AG04450 (cell line): ENCODE measurements at regions not wholly inside any gene's neighbourhood (a gene's known extent, or its start where the extent isn't known, plus 50 kb on each side); places are given as distances from the start of the nearest gene placed in this dataset.

ENCODE experiments used
- CTCF ChIA-PET: fragments of 300-600, 350-600 bp; formaldehyde crosslinking; extraction: SDS; loops from one replicate; lab custom pipeline; 2022; ENCODE audit warnings: antibody characterized with exemption, inconsistent platforms; lab: Charles Lee
- POLR2A ChIA-PET: fragments of 350-600 bp; formaldehyde crosslinking; extraction: SDS; loops from one replicate; lab custom pipeline; 2021; ENCODE audit warnings: antibody characterized with exemption, inconsistent platforms; lab: Yijun Ruan, JAX
- DNase-seq: peaks from one replicate; pipeline ENCODE4 v3.0.0-alpha.2; 2011; ENCODE audit warnings: low read depth, low spot score
- H3K27ac ChIP-seq: one replicate; pipeline ENCODE4 v1.5.1; 2012; ENCODE audit warnings: low read depth, low read length, control low read depth
- H3K27me3 ChIP-seq: one replicate; pipeline ENCODE4 v1.6.0; 2012; ENCODE audit warnings: low read length; ENCODE audit not compliant: control insufficient read depth, insufficient read depth
- H3K4me3 ChIP-seq: 2 replicates; pipeline ENCODE4 v1.5.1; 2011; ENCODE audit warnings: mild to moderate bottlenecking, low read depth, low read length, control low read depth
- H3K9me3 ChIP-seq: 2 replicates; pipeline ENCODE4 v1.5.1; 2012; ENCODE audit warnings: low read length; ENCODE audit not compliant: control insufficient read depth, insufficient read depth
- TF ChIP-seq, protein P1 (sequence below): IDR thresholded peaks from 2 replicates; pipeline ENCODE4 v1.5.1; 2011; ENCODE audit warnings: low read depth, low read length, control low read depth, inconsistent platforms

DNA sequence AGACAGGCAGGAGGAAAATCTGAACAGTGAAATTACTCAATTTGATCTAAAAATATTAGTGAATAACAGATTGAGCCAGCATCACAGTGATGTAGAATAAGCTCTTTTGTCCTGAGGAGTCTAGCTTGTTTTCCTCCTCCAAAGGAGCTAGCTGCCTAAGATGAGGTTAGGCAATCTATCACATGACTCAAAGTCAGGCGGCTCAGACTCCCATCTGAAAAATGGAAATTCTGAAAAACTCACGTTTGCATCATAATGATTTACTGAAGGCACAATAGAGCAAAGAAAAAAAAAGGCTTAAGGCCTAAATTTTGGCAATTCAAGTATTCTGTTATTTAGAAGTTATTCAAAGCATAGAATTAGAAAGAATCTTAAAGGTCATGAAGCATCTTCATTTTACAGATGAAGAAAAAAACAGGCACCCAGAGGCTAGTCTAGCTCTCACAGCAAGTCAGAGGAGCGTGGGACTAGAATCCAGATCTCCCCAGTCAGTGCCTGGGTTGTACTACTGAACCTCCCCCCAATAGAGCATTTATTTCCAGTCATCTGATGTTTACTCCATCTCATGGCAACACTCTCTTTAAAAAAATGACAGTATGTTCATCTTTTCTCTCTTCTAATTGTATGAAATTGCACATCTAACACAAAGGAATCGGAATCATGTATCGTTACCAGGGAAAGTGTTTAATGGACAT is 62.5 kb upstream of the ATF3 start:
- Histone ChIP-seq H3K27ac (no peak overlapping the region), H3K9me3 (no peaks in the 10 kb centered on the region), H3K4me3 (no peak overlapping the region), H3K27me3 (peaks cover 4% of the 10 kb centered on the region)
- TF ChIP-seq, protein P1, sequence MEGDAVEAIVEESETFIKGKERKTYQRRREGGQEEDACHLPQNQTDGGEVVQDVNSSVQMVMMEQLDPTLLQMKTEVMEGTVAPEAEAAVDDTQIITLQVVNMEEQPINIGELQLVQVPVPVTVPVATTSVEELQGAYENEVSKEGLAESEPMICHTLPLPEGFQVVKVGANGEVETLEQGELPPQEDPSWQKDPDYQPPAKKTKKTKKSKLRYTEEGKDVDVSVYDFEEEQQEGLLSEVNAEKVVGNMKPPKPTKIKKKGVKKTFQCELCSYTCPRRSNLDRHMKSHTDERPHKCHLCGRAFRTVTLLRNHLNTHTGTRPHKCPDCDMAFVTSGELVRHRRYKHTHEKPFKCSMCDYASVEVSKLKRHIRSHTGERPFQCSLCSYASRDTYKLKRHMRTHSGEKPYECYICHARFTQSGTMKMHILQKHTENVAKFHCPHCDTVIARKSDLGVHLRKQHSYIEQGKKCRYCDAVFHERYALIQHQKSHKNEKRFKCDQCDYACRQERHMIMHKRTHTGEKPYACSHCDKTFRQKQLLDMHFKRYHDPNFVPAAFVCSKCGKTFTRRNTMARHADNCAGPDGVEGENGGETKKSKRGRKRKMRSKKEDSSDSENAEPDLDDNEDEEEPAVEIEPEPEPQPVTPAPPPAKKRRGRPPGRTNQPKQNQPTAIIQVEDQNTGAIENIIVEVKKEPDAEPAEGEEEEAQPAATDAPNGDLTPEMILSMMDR = no peak
- ChIA-PET CTCF (interaction anchor here (0.9 to 2.6 kb wide), 3 partner anchors 69 to 204 kb away, joined by 5 to 9 read pairs (median 5); no protein-coding TSS in a partner anchor), POLR2A (interaction anchor here (0.6 to 1.5 kb wide), 3 partner anchors 9 to 62 kb away, joined by 3 to 6 read pairs (median 4); partner anchors contain the start of gene ATF3)
- no peak for DNase-seq

DNA sequence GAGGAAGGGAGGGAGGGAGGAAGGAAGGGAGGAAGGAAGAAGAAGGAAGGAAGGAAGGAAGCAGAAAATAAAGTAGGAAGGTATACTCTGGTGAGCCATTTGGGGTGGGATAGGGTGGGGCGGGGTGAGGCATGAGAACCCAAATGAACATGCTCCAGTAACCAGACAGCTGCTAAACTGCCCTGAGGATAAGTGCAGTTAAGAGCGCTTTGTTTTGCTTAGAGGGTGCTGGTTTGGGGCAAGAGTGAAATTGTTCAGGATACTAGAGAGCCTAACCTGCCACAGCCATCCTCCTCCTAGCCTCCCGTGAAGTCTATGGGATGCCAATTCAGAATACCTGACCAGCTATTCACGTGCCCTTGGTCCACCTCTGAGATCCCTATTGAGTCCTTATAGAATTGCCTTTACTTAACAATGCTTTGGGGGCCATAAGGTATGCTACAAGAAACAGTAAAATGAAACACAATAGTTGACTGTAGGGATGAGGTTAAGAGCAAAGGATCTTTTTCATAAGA is 59.0 kb upstream of the ATF3 start:
- Histone ChIP-seq H3K4me3 (no peak overlapping the region), H3K9me3 (no peaks in the 10 kb centered on the region), H3K27me3 (peaks cover 7% of the 10 kb centered on the region), H3K27ac (no peak overlapping the region)
- no peak for DNase-seq
- TF ChIP-seq, protein P1 = no peak
- ChIA-PET POLR2A (no interaction called here), CTCF (interaction anchor here (0.8 kb wide), 1 partner anchor 72 kb away, joined by 4 read pairs; no protein-coding TSS in a partner anchor)

DNA sequence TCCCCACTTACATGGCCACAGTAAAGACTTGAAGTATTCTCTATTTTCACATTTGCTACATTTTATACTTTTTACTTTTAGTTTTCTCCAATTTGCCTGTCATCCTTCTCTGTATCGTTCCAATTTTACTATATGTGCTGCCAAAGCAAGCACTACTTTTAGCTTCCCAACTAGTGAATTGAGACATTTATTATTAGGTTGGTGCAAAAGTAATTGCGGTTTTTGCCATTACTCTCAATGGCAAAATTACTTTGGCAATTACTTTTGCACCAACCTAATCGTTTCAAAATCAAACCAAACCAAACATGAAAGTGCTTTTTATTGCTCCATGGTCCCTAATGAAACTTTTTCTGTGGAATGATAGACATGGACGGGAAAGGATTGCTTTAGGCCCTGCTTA is 56.6 kb upstream of the ATF3 start:
- no peak for DNase-seq
- TF ChIP-seq, protein P1 = no peak
- no peak overlapping the region for H3K27ac ChIP-seq
- CTCF ChIA-PET = interaction anchor here (1.9 kb wide), 1 partner anchor 75 kb away, joined by 4 read pairs; no protein-coding TSS in a partner anchor
- H3K9me3 ChIP-seq = no peaks in the 10 kb centered on the region
- no peak overlapping the region for H3K4me3 ChIP-seq
- POLR2A ChIA-PET = no interaction called here
- peaks cover 7% of the 10 kb centered on the region for H3K27me3 ChIP-seq

DNA sequence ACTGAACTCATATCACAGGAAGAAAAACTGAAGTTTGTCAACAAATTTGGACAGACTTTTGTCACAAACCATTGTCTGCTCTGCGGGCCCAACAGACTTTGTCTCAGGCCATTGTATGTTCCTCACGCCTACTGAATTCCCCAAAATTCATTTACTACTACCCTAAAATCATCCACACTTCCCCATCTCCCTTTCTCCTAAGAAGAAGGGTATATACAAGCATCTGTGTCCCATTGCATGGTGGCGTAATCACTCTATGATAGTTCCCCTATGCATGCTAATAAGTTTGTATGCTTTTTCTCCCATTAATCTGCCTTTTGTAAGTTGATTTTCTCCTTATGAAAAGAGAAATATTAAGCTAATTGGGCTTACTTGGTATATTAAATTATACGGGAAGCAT is 54.9 kb upstream of the ATF3 start:
- no peaks in the 10 kb centered on the region; the same call in 1 of the 2 replicates for H3K9me3 ChIP-seq
- ChIA-PET POLR2A (interaction anchor here (0.6 kb wide), 1 partner anchor 25 kb away, joined by 3 read pairs; no protein-coding TSS in a partner anchor), CTCF (no interaction called here)
- no peak overlapping the region for H3K4me3 ChIP-seq
- no peak overlapping the region for H3K27ac ChIP-seq
- DNase-seq = no peak
- TF ChIP-seq, protein P1 = no peak
- peaks cover 7% of the 10 kb centered on the region for H3K27me3 ChIP-seq

DNA sequence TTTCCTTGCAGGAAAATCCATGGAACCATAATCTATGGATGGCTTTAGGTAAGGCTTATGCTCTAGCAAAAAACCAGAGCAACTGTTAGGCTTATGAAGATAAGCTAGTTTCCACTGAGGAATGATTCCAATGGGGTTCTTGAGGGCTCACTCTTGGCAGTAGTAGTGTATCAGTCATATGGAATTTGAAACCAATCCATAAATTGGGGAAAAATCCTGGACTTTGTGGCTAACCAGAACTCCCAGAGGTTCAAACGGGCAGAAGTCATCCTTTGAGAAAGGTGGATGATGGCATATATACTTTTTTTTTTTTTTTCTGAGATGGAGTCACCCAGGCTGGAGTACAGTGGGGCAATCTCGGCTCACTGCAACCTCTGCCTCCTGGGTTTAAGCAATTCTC is 54.2 kb upstream of the ATF3 start:
- H3K27ac ChIP-seq = no peak overlapping the region
- ChIA-PET CTCF (interaction anchor here (0.6 kb wide), 1 partner anchor 35 kb away, joined by 3 read pairs; no protein-coding TSS in a partner anchor), POLR2A (interaction anchor here (0.6 to 0.7 kb wide), 2 partner anchors 8 to 26 kb away, joined by 3 read pairs; no protein-coding TSS in a partner anchor)
- H3K27me3 ChIP-seq = peaks cover 7% of the 10 kb centered on the region
- no peak for DNase-seq
- no peak overlapping the region for H3K4me3 ChIP-seq
- TF ChIP-seq, protein P1 = no peak
- no peaks in the 10 kb centered on the region; the same call in 1 of the 2 replicates for H3K9me3 ChIP-seq
